Erythroblast (primary cell): ENCODE measurements at regions not wholly inside any gene's neighbourhood (a gene's known extent, or its start where the extent isn't known, plus 50 kb on each side); places are given as distances from the start of the nearest gene placed in this dataset.

Experiments
- GATA1 ChIP-seq: IDR thresholded peaks from 2 replicates; pipeline ENCODE4 v1.6.1; 2011; ENCODE audit warnings: low read depth, mild to moderate bottlenecking, control low read depth, low read length, moderate library complexity
- POLR2A ChIP-seq: IDR thresholded peaks from 2 replicates; pipeline ENCODE4 v1.6.1; 2011; ENCODE audit warnings: mild to moderate bottlenecking, low read length

DNA sequence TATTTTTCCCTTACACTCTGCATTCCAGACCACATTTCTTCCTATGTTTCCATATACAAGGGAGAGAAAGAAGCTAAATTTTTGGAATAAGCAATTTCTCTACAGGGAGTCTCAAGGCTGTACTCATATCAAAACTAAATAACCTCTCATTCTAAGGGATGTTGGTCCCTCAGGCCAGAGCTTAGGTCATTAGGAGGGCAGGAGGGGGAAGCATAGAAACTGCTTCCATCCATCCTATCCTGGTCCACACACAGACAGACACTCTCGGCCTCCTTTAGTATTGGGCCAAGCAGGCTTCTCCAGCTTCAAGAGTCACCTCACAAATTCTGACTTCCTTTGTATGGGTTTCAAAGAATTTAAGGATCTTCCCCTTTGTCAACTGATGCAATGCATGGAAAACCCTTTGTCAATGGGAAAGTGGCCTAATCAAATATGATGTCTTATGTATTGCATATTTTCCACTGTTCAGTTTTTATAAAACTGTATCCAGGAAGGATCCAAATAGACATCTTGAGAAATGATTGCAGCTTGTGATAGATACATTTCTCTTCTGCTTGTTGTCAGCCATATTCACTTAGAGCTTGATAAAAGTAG lies 140.7 kb upstream of the RARB start:
- no peak for TF ChIP-seq POLR2A
- no peak for TF ChIP-seq GATA1
